A549 (cell line): ENCODE measurements at regions not wholly inside any gene's neighbourhood (a gene's known extent, or its start where the extent isn't known, plus 50 kb on each side); places are given as distances from the start of the nearest gene placed in this dataset.

Source experiments
- CHD2 ChIP-seq: fragments of 150-350 bp; IDR thresholded peaks from 2 replicates; pipeline ENCODE4 v1.6.1; 2014; ENCODE audit warnings: low read length; ENCODE audit not compliant: partially characterized antibody
- EP300 ChIP-seq, 2 experiments: fragments of >200 bp; sonication (Bioruptor Twin); formaldehyde crosslinking; IDR thresholded peaks; 2 replicates in 1 of 2; 3 replicates in 1 of 2; pipeline ENCODE4 v1.6.1; 2016 to 2017
- GATA3 ChIP-seq: IDR thresholded peaks from 2 replicates; pipeline ENCODE4 v1.6.1; 2012; ENCODE audit warnings: borderline replicate concordance
- HDAC2 ChIP-seq: fragments of 200-600 bp; sonication (generic); IDR thresholded peaks from 2 replicates; pipeline ENCODE4 v1.6.1; 2016
- JUNB ChIP-seq: fragments of >200 bp; sonication (Bioruptor Twin); formaldehyde crosslinking; IDR thresholded peaks from 2 replicates; pipeline ENCODE4 v1.6.1; 2016
- RCOR1 ChIP-seq: fragments of 150-350 bp; IDR thresholded peaks from 2 replicates; pipeline ENCODE4 v1.6.1; 2014; ENCODE audit warnings: antibody characterized with exemption, low read length, low read depth
- REST ChIP-seq: fragments of 200-600 bp; sonication (generic); IDR thresholded peaks from 2 replicates; pipeline ENCODE4 v1.6.1; 2016; ENCODE audit warnings: antibody characterized with exemption, mild to moderate bottlenecking, moderate library complexity
- SREBF2 ChIP-seq: fragments of 450-650 bp; IDR thresholded peaks from 2 replicates; pipeline ENCODE4 v1.6.1; 2014; ENCODE audit warnings: mild to moderate bottlenecking, moderate library complexity
- TF ChIP-seq, protein P1 (sequence below): fragments of >200 bp; sonication (Bioruptor Twin); formaldehyde crosslinking; IDR thresholded peaks from 3 replicates; pipeline ENCODE4 v1.5.1; 2016

DNA sequence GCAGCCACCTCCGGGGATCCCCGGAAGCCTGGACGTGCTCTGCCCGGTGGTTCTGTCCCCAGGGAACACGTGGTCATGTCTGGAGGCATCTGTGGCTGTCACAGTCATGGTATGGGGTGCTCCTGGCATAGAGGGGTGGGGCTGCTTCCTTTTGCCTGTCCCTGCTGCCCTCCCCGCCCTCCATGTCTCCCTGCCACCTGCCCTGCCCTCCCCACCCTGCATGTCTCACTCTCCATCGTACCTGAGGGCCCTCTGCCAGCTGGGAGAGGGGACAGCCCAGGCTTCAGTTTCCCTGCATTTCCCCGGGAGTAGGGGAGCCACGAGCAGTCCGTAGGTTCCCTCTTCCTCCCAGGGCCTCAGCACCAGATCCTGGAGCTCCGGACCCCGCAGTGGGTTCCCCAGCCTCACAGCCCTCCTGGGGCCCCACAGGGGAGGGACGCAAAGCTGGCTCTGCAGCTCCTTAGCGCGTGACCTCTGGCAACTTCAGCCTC, 90.0 kb upstream of the CTDP1 start:
- TF ChIP-seq GATA3 (no peak), RCOR1 (no peak), EP300 (IDR thresholded peaks at IDR 0.05) (no peak), CHD2 (no peak), SREBF2 (no peak), JUNB (no peak), HDAC2 (no peak), REST (no peak)
- TF ChIP-seq, protein P1, sequence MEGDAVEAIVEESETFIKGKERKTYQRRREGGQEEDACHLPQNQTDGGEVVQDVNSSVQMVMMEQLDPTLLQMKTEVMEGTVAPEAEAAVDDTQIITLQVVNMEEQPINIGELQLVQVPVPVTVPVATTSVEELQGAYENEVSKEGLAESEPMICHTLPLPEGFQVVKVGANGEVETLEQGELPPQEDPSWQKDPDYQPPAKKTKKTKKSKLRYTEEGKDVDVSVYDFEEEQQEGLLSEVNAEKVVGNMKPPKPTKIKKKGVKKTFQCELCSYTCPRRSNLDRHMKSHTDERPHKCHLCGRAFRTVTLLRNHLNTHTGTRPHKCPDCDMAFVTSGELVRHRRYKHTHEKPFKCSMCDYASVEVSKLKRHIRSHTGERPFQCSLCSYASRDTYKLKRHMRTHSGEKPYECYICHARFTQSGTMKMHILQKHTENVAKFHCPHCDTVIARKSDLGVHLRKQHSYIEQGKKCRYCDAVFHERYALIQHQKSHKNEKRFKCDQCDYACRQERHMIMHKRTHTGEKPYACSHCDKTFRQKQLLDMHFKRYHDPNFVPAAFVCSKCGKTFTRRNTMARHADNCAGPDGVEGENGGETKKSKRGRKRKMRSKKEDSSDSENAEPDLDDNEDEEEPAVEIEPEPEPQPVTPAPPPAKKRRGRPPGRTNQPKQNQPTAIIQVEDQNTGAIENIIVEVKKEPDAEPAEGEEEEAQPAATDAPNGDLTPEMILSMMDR: no peak
